AG04450 (cell line): ENCODE measurements at regions not wholly inside any gene's neighbourhood (a gene's known extent, or its start where the extent isn't known, plus 50 kb on each side); places are given as distances from the start of the nearest gene placed in this dataset.

ENCODE experiments used
- CTCF ChIA-PET: fragments of 300-600, 350-600 bp; formaldehyde crosslinking; extraction: SDS; loops from one replicate; lab custom pipeline; 2022; ENCODE audit warnings: antibody characterized with exemption, inconsistent platforms; lab: Charles Lee
- POLR2A ChIA-PET: fragments of 350-600 bp; formaldehyde crosslinking; extraction: SDS; loops from one replicate; lab custom pipeline; 2021; ENCODE audit warnings: antibody characterized with exemption, inconsistent platforms; lab: Yijun Ruan, JAX
- DNase-seq: peaks from one replicate; pipeline ENCODE4 v3.0.0-alpha.2; 2011; ENCODE audit warnings: low read depth, low spot score
- H3K27ac ChIP-seq: one replicate; pipeline ENCODE4 v1.5.1; 2012; ENCODE audit warnings: low read depth, low read length, control low read depth
- H3K27me3 ChIP-seq: one replicate; pipeline ENCODE4 v1.6.0; 2012; ENCODE audit warnings: low read length; ENCODE audit not compliant: control insufficient read depth, insufficient read depth
- H3K4me3 ChIP-seq: 2 replicates; pipeline ENCODE4 v1.5.1; 2011; ENCODE audit warnings: mild to moderate bottlenecking, low read depth, low read length, control low read depth
- H3K9me3 ChIP-seq: 2 replicates; pipeline ENCODE4 v1.5.1; 2012; ENCODE audit warnings: low read length; ENCODE audit not compliant: control insufficient read depth, insufficient read depth
- CTCF ChIP-seq: IDR thresholded peaks from 2 replicates; pipeline ENCODE4 v1.5.1; 2011; ENCODE audit warnings: low read depth, low read length, control low read depth, inconsistent platforms

GRCh38 chr12:13725049-13725448, 256.4 kb downstream of the GRIN2B start:
- CTCF ChIA-PET = no interaction called here
- DNase-seq = no peak
- POLR2A ChIA-PET = no interaction called here
- no peak for TF ChIP-seq CTCF
- H3K4me3 ChIP-seq = no peak overlapping the region
- no peak overlapping the region for H3K27ac ChIP-seq
- H3K27me3 ChIP-seq = no peaks in the 10 kb centered on the region
- no peaks in the 10 kb centered on the region for H3K9me3 ChIP-seq

GRCh38 chr12:13724136-13724535, 257.3 kb downstream of the GRIN2B start:
- no peak overlapping the region for H3K4me3 ChIP-seq
- H3K27me3 ChIP-seq = no peaks in the 10 kb centered on the region
- POLR2A ChIA-PET = no interaction called here
- H3K27ac ChIP-seq = no peak overlapping the region
- DNase-seq = no peak
- CTCF ChIA-PET = no interaction called here
- TF ChIP-seq CTCF = no peak
- H3K9me3 ChIP-seq = no peaks in the 10 kb centered on the region

- H3K27me3 ChIP-seq = no peaks in the 10 kb centered on the region
- no peak overlapping the region for H3K27ac ChIP-seq
- ChIA-PET POLR2A (no interaction called here), CTCF (no interaction called here)
- no peak for DNase-seq
- H3K9me3 ChIP-seq = no peaks in the 10 kb centered on the region
- no peak for TF ChIP-seq CTCF
- no peak overlapping the region for H3K4me3 ChIP-seq
Measured at GRCh38 chr12:13719986-13720385, 261.4 kb downstream of the GRIN2B start.

- Histone ChIP-seq H3K27ac (no peak overlapping the region), H3K27me3 (no peaks in the 10 kb centered on the region), H3K9me3 (no peaks in the 10 kb centered on the region), H3K4me3 (no peak overlapping the region)
- CTCF ChIA-PET = no interaction called here
- POLR2A ChIA-PET = no interaction called here
- no peak for TF ChIP-seq CTCF
- DNase-seq = no peak
Measured at GRCh38 chr12:13718271-13718670, 263.1 kb downstream of the GRIN2B start.

- H3K27ac ChIP-seq = no peak overlapping the region
- H3K27me3 ChIP-seq = no peaks in the 10 kb centered on the region
- no peaks in the 10 kb centered on the region for H3K9me3 ChIP-seq
- POLR2A ChIA-PET = no interaction called here
- CTCF ChIA-PET = no interaction called here
- H3K4me3 ChIP-seq = no peak overlapping the region
- no peak for TF ChIP-seq CTCF
- no peak for DNase-seq
Measured at GRCh38 chr12:13716119-13716518, 265.3 kb downstream of the GRIN2B start.
